ENCODE measurements at regions not wholly inside any gene's neighbourhood (a gene's known extent, or its start where the extent isn't known, plus 50 kb on each side); places are given as distances from the start of the nearest gene placed in this dataset.

GRCh38 chr15:101122266-101122665, 129.6 kb downstream of the CHSY1 start:
- Histone ChIP-seq H4K20me1 (ENCODE audit: insufficient read depth, low read length) (no peaks in the 10 kb centered on the region), H3K4me1 (ENCODE audit: low read length) (peaks cover 51% of the 10 kb centered on the region), H2AFZ (ENCODE audit: low read length) (peak overlapping the region; percentile 42), H3K36me3 (replicated peaks; ENCODE audit: insufficient read depth, low read length) (no peaks in the 10 kb centered on the region), H3K79me2 (ENCODE audit: low read length) (peaks cover 30% of the 10 kb centered on the region), H3K9me2 (replicated peaks; ENCODE audit: insufficient read depth, low read length) (no peaks in the 10 kb centered on the region), H3K4me3 (ENCODE audit: low read length) (peak overlapping the region; percentile 62), H3K4me2 (ENCODE audit: low read depth, low read length) (peak overlapping the region; percentile 97), H3K27ac (ENCODE audit: low read length) (peak overlapping the region; percentile 47; the same call in 1 of the 2 replicates), H3K9me3 (replicated peaks; ENCODE audit: insufficient read depth, low read length) (no peaks in the 10 kb centered on the region), H3K9ac (ENCODE audit: low read length) (peak overlapping the region; percentile 82), H3K27me3 (replicated peaks; ENCODE audit: insufficient read depth, low read length) (no peaks in the 10 kb centered on the region), H3F3A (ENCODE audit: insufficient read depth, low read length) (peaks cover 31% of the 10 kb centered on the region)
- DNase-seq: no peak
- TF ChIP-seq EZH2phosphoT487 (IDR thresholded peaks at IDR 0.05; ENCODE audit: low read length): no peak
- no peak for TF ChIP-seq EZH2 (optimal IDR thresholded peaks at IDR 0.05; ENCODE audit: low read depth, low read length)
- TF ChIP-seq CTCF (IDR thresholded peaks at IDR 0.05; ENCODE audit: low read length): no peak

- peak overlapping the region; percentile 82 for H3K9ac ChIP-seq (ENCODE audit: low read length)
- peak; percentile 72 for DNase-seq
- H3K27ac ChIP-seq (ENCODE audit: low read length): peak overlapping the region; percentile 47; the same call in 1 of the 2 replicates
These were observed 130.2 kb downstream of the CHSY1 start for GRCh38 chr15:101121511-101122090.

GRCh38 chr15:101120987-101121386, 130.9 kb downstream of the CHSY1 start:
- TF ChIP-seq CTCF (IDR thresholded peaks at IDR 0.05; ENCODE audit: low read length): no peak
- TF ChIP-seq EZH2 (optimal IDR thresholded peaks at IDR 0.05; ENCODE audit: low read depth, low read length): no peak
- TF ChIP-seq EZH2phosphoT487 (IDR thresholded peaks at IDR 0.05; ENCODE audit: low read length): no peak
- H3K9me3 ChIP-seq (replicated peaks; ENCODE audit: insufficient read depth, low read length): no peaks in the 10 kb centered on the region
- no peak for DNase-seq
- H3K4me3 ChIP-seq (ENCODE audit: low read length): no peak overlapping the region
- H2AFZ ChIP-seq (ENCODE audit: low read length): no peak overlapping the region; the same call in 1 of the 2 replicates
- peak overlapping the region; percentile 97; the same call in 1 of the 2 replicates for H3K4me2 ChIP-seq (ENCODE audit: low read depth, low read length)
- H4K20me1 ChIP-seq (ENCODE audit: insufficient read depth, low read length): no peaks in the 10 kb centered on the region
- peak overlapping the region; percentile 82; the same call in 1 of the 2 replicates for H3K9ac ChIP-seq (ENCODE audit: low read length)
- peaks cover 18% of the 10 kb centered on the region for H3F3A ChIP-seq (ENCODE audit: insufficient read depth, low read length)
- no peaks in the 10 kb centered on the region for H3K27me3 ChIP-seq (replicated peaks; ENCODE audit: insufficient read depth, low read length)
- H3K9me2 ChIP-seq (replicated peaks; ENCODE audit: insufficient read depth, low read length): no peaks in the 10 kb centered on the region
- peaks cover 38% of the 10 kb centered on the region for H3K4me1 ChIP-seq (ENCODE audit: low read length)
- peaks cover 30% of the 10 kb centered on the region for H3K79me2 ChIP-seq (ENCODE audit: low read length)
- no peaks in the 10 kb centered on the region for H3K36me3 ChIP-seq (replicated peaks; ENCODE audit: insufficient read depth, low read length)
- H3K27ac ChIP-seq (ENCODE audit: low read length): no peak overlapping the region

More at GRCh38 chr15:101121511-101122090, 130.2 kb downstream of the CHSY1 start:
- Histone ChIP-seq H4K20me1 (ENCODE audit: insufficient read depth, low read length) (no peaks in the 10 kb centered on the region), H2AFZ (ENCODE audit: low read length) (peak overlapping the region; percentile 42), H3K4me3 (ENCODE audit: low read length) (peak overlapping the region; percentile 62), H3K9me2 (replicated peaks; ENCODE audit: insufficient read depth, low read length) (no peaks in the 10 kb centered on the region), H3K4me1 (ENCODE audit: low read length) (peaks cover 44% of the 10 kb centered on the region), H3K36me3 (replicated peaks; ENCODE audit: insufficient read depth, low read length) (no peaks in the 10 kb centered on the region), H3K4me2 (ENCODE audit: low read depth, low read length) (peak overlapping the region; percentile 97), H3K79me2 (ENCODE audit: low read length) (peaks cover 30% of the 10 kb centered on the region), H3F3A (ENCODE audit: insufficient read depth, low read length) (peaks cover 24% of the 10 kb centered on the region), H3K9me3 (replicated peaks; ENCODE audit: insufficient read depth, low read length) (no peaks in the 10 kb centered on the region), H3K27me3 (replicated peaks; ENCODE audit: insufficient read depth, low read length) (no peaks in the 10 kb centered on the region)
- TF ChIP-seq CTCF (IDR thresholded peaks at IDR 0.05; ENCODE audit: low read length): peak; percentile 59
- no peak for TF ChIP-seq EZH2phosphoT487 (IDR thresholded peaks at IDR 0.05; ENCODE audit: low read length)

Measured in MM.1S (cell line).